ENCODE measurements at regions not wholly inside any gene's neighbourhood (a gene's known extent, or its start where the extent isn't known, plus 50 kb on each side); places are given as distances from the start of the nearest gene placed in this dataset.
A peak's percentile ranks its signal among the peaks of the same experiment; 100 is the strongest.

DNA sequence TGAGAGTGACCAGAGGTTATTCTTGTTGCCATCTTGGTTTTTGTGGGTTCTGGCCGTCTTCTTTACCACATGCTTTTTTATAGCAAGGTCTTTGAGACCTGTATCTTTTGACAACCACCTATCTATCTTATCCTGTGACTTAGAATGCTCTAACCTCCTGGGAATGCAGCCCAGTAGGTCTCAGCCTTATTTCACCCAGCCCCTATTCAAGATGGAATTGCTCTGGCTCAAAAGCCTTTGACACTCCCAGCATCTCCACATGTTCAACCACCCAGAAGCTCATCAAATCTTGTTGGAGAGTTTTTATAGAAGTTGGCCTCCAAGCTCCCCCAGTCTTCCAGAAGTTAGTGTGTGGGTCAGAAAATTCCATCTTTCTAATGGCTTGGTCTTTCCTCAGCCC is 464.3 kb upstream of the NRP1 start:
- no peak for DNase-seq
- H4K20me1 ChIP-seq (ENCODE audit: insufficient read depth, low read length): no peaks in the 10 kb centered on the region

DNA sequence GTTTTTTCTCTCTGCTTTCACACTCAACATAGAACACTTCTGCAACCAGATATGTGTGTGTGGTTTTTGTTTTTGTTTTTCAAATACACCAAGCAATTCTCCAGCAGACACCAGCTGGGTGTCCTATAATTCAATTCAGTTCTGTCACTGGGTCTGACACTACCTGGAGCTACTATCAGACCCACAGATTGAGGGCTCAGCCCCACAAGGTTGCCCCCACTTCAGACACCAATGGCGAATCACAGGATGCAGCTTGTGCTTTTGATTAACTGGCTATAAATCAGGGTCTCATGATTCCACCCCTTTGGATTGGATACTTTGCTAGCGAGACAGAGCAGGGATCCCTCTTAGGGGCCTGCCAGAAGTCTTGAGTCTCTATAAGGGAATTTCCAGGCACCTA is 462.2 kb upstream of the NRP1 start:
- no peak for TF ChIP-seq EZH2 (IDR thresholded peaks at IDR 0.05; ENCODE audit: borderline replicate concordance, low read depth, low read length, severe bottlenecking)
- TF ChIP-seq, protein P1, sequence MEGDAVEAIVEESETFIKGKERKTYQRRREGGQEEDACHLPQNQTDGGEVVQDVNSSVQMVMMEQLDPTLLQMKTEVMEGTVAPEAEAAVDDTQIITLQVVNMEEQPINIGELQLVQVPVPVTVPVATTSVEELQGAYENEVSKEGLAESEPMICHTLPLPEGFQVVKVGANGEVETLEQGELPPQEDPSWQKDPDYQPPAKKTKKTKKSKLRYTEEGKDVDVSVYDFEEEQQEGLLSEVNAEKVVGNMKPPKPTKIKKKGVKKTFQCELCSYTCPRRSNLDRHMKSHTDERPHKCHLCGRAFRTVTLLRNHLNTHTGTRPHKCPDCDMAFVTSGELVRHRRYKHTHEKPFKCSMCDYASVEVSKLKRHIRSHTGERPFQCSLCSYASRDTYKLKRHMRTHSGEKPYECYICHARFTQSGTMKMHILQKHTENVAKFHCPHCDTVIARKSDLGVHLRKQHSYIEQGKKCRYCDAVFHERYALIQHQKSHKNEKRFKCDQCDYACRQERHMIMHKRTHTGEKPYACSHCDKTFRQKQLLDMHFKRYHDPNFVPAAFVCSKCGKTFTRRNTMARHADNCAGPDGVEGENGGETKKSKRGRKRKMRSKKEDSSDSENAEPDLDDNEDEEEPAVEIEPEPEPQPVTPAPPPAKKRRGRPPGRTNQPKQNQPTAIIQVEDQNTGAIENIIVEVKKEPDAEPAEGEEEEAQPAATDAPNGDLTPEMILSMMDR (IDR thresholded peaks at IDR 0.05; ENCODE audit: borderline replicate concordance, extremely low read depth, low read length, poor library complexity, severe bottlenecking): no peak
- H3K9me3 ChIP-seq (ENCODE audit: insufficient read depth, low read length, severe bottlenecking): no peaks in the 10 kb centered on the region
- no peak overlapping the region for H3K4me3 ChIP-seq (ENCODE audit: low read depth in 1 of 2, low read length in 2 of 2)
- ATAC-seq (ENCODE audit: insufficient read depth, low read depth) (no peak), DNase-seq (no peak)
- no peak overlapping the region for H2AFZ ChIP-seq (ENCODE audit: low read depth, low read length)
- H3K36me3 ChIP-seq (ENCODE audit: insufficient read depth, low read length): no peaks in the 10 kb centered on the region
- no peaks in the 10 kb centered on the region for H4K20me1 ChIP-seq (ENCODE audit: insufficient read depth, low read length)
- H3K27me3 ChIP-seq (ENCODE audit: insufficient read depth, low read length, poor library complexity): no peaks in the 10 kb centered on the region
- H3K27ac ChIP-seq (ENCODE audit: low read length): no peak overlapping the region
- no peaks in the 10 kb centered on the region for H3K79me2 ChIP-seq (ENCODE audit: insufficient read depth, low read length)
- H3K9ac ChIP-seq (ENCODE audit: low read depth, low read length): no peak overlapping the region
- H3K4me1 ChIP-seq (ENCODE audit: insufficient read depth, low read length): no peaks in the 10 kb centered on the region
- no peak overlapping the region for H3K4me2 ChIP-seq (ENCODE audit: insufficient read depth, low read length)

More for the DNA sequence above, 464.3 kb upstream of the NRP1 start:
- H3K27ac ChIP-seq (ENCODE audit: low read length): no peak overlapping the region
- H3K27me3 ChIP-seq (ENCODE audit: insufficient read depth, low read length, poor library complexity): no peaks in the 10 kb centered on the region
- no peaks in the 10 kb centered on the region for H3K36me3 ChIP-seq (ENCODE audit: insufficient read depth, low read length)
- H3K4me3 ChIP-seq (ENCODE audit: low read depth in 1 of 2, low read length in 2 of 2): no peak overlapping the region
- no peak overlapping the region for H3K9ac ChIP-seq (ENCODE audit: low read depth, low read length)
- H3K9me3 ChIP-seq (ENCODE audit: insufficient read depth, low read length, severe bottlenecking): no peaks in the 10 kb centered on the region
- ATAC-seq (ENCODE audit: insufficient read depth, low read depth): no peak
- H3K4me2 ChIP-seq (ENCODE audit: insufficient read depth, low read length): no peak overlapping the region
- TF ChIP-seq, protein P1 (IDR thresholded peaks at IDR 0.05; ENCODE audit: borderline replicate concordance, extremely low read depth, low read length, poor library complexity, severe bottlenecking): no peak
- no peak for TF ChIP-seq EZH2 (IDR thresholded peaks at IDR 0.05; ENCODE audit: borderline replicate concordance, low read depth, low read length, severe bottlenecking)
- H3K4me1 ChIP-seq (ENCODE audit: insufficient read depth, low read length): no peaks in the 10 kb centered on the region
- H3K79me2 ChIP-seq (ENCODE audit: insufficient read depth, low read length): no peaks in the 10 kb centered on the region
- no peak overlapping the region for H2AFZ ChIP-seq (ENCODE audit: low read depth, low read length)

DNA sequence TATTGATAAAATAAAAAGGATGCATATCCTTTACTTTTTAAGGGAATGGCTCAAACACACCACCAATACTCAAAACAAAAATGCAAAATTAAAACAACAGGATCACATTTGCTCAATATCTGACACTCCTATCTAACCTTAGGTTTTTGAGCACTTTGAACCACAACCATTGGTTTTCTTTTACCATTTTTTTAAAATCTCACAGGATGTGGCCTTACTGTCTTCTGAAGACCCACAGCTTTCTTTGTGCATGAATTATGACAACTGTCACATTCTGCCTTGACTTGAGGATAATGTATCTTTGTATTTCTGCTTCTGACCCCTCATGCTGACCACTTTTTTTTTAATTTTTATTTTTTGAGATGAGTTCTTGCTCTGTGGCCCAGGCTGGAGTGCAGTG is 461.1 kb upstream of the NRP1 start:
- no peak for TF ChIP-seq EZH2 (IDR thresholded peaks at IDR 0.05; ENCODE audit: borderline replicate concordance, low read depth, low read length, severe bottlenecking)
- TF ChIP-seq, protein P1 (IDR thresholded peaks at IDR 0.05; ENCODE audit: borderline replicate concordance, extremely low read depth, low read length, poor library complexity, severe bottlenecking): no peak
- H3K27ac ChIP-seq (ENCODE audit: low read length): no peak overlapping the region

DNA sequence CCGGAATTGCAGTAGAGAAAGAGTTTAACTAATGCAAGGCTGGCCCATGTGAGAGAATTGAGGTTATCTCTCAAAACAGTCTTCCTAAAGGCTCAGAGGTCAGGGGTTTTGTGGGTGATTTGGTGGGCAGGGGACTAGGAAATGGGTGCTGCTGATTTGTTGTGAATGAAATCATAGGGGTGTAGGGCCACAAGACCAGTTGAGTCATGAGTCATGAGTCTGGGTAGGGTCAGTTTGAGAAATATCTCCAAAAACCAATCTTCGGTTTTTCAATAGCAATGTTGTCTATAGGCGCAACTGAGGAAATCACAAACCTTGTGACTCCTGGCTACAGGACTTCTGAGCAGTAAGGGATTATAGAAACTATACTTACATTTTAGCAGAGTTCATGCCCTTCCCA is 460.0 kb upstream of the NRP1 start:
- no peak overlapping the region for H2AFZ ChIP-seq (ENCODE audit: low read depth, low read length)
- no peaks in the 10 kb centered on the region for H3K4me1 ChIP-seq (ENCODE audit: insufficient read depth, low read length)
- no peak overlapping the region for H3K4me2 ChIP-seq (ENCODE audit: insufficient read depth, low read length)
- H3K27ac ChIP-seq (ENCODE audit: low read length): no peak overlapping the region
- H3K27me3 ChIP-seq (ENCODE audit: insufficient read depth, low read length, poor library complexity): no peaks in the 10 kb centered on the region
- no peak for ATAC-seq (ENCODE audit: insufficient read depth, low read depth)
- H4K20me1 ChIP-seq (ENCODE audit: insufficient read depth, low read length): no peaks in the 10 kb centered on the region
- no peaks in the 10 kb centered on the region for H3K36me3 ChIP-seq (ENCODE audit: insufficient read depth, low read length)
- no peak overlapping the region for H3K9ac ChIP-seq (ENCODE audit: low read depth, low read length)
- H3K9me3 ChIP-seq (ENCODE audit: insufficient read depth, low read length, severe bottlenecking): no peaks in the 10 kb centered on the region
- DNase-seq: no peak
- H3K4me3 ChIP-seq (ENCODE audit: low read depth in 1 of 2, low read length in 2 of 2): no peak overlapping the region
- TF ChIP-seq EZH2 (IDR thresholded peaks at IDR 0.05; ENCODE audit: borderline replicate concordance, low read depth, low read length, severe bottlenecking): no peak
- TF ChIP-seq, protein P1 (IDR thresholded peaks at IDR 0.05; ENCODE audit: borderline replicate concordance, extremely low read depth, low read length, poor library complexity, severe bottlenecking): no peak
- H3K79me2 ChIP-seq (ENCODE audit: insufficient read depth, low read length): no peaks in the 10 kb centered on the region

More for the DNA sequence above, 461.1 kb upstream of the NRP1 start:
- Histone ChIP-seq H3K4me2 (ENCODE audit: insufficient read depth, low read length) (no peak overlapping the region), H3K27me3 (ENCODE audit: insufficient read depth, low read length, poor library complexity) (no peaks in the 10 kb centered on the region), H3K9ac (ENCODE audit: low read depth, low read length) (no peak overlapping the region), H3K36me3 (ENCODE audit: insufficient read depth, low read length) (no peaks in the 10 kb centered on the region), H3K4me3 (ENCODE audit: low read depth in 1 of 2, low read length in 2 of 2) (no peak overlapping the region), H4K20me1 (ENCODE audit: insufficient read depth, low read length) (no peaks in the 10 kb centered on the region), H3K79me2 (ENCODE audit: insufficient read depth, low read length) (no peaks in the 10 kb centered on the region), H3K9me3 (ENCODE audit: insufficient read depth, low read length, severe bottlenecking) (no peaks in the 10 kb centered on the region), H2AFZ (ENCODE audit: low read depth, low read length) (no peak overlapping the region), H3K4me1 (ENCODE audit: insufficient read depth, low read length) (no peaks in the 10 kb centered on the region)
- peak; percentile 58; the same call in 2 of the 3 replicates for ATAC-seq (ENCODE audit: insufficient read depth, low read depth)
- no peak for DNase-seq
